Astrocyte (in vitro differentiated cells and primary cell): ENCODE measurements at regions not wholly inside any gene's neighbourhood (a gene's known extent, or its start where the extent isn't known, plus 50 kb on each side); places are given as distances from the start of the nearest gene placed in this dataset.

Source experiments
- DNase-seq: peaks from one replicate; pipeline ENCODE4 v3.0.0-alpha.2; 2010; ENCODE audit warnings: low read depth
- FAIRE-seq: peaks from 2 replicates; lab custom pipeline; 2011; peaks lifted over from hg19 to GRCh38; lab: Jason Lieb, UNC
- H2AFZ ChIP-seq: 2 replicates; pipeline ENCODE4 v1.6.0; 2012; ENCODE audit warnings: low read depth, low read length, inconsistent platforms
- H3K27ac ChIP-seq: 2 replicates; pipeline ENCODE4 v1.5.1; 2011; ENCODE audit warnings: low read depth, low read length, inconsistent platforms
- H3K27me3 ChIP-seq: 2 replicates; pipeline ENCODE4 v1.6.0; 2011; ENCODE audit warnings: low read length, inconsistent platforms; ENCODE audit not compliant: insufficient read depth
- H3K36me3 ChIP-seq: 2 replicates; pipeline ENCODE4 v1.5.1; 2011; ENCODE audit warnings: low read length, inconsistent platforms; ENCODE audit not compliant: insufficient read depth
- H3K4me1 ChIP-seq: 2 replicates; pipeline ENCODE4 v1.5.1; 2011; ENCODE audit warnings: low read length, inconsistent platforms; ENCODE audit not compliant: insufficient read depth
- H3K4me2 ChIP-seq: 2 replicates; pipeline ENCODE4 v1.6.0; 2012; ENCODE audit warnings: low read length, inconsistent platforms
- H3K4me3 ChIP-seq: 2 replicates; pipeline ENCODE4 v1.5.1; 2011; ENCODE audit warnings: low read depth, mild to moderate bottlenecking, low read length, inconsistent platforms; ENCODE audit not compliant: insufficient read depth
- H3K79me2 ChIP-seq: 2 replicates; pipeline ENCODE4 v1.6.0; 2012; ENCODE audit warnings: mild to moderate bottlenecking, low read length, inconsistent platforms; ENCODE audit not compliant: insufficient read depth
- H3K9ac ChIP-seq: 2 replicates; pipeline ENCODE4 v1.6.0; 2012; ENCODE audit warnings: mild to moderate bottlenecking, low read length, inconsistent platforms
- H3K9me3 ChIP-seq: 2 replicates; pipeline ENCODE4 v1.5.1; 2012; ENCODE audit warnings: low read depth, mild to moderate bottlenecking, low read length, inconsistent platforms; ENCODE audit not compliant: insufficient read depth
- H4K20me1 ChIP-seq: 2 replicates; pipeline ENCODE4 v1.6.0; 2012; ENCODE audit warnings: low read length, inconsistent platforms; ENCODE audit not compliant: insufficient read depth
- H3K27ac Mint-ChIP-seq: one replicate; pipeline ENCODE4 v1.8.0; 2021; ENCODE audit warnings: mild to moderate bottlenecking, mixed read lengths; ENCODE audit not compliant: unreplicated experiment
- H3K27me3 Mint-ChIP-seq: one replicate; pipeline ENCODE4 v1.8.0; 2021; ENCODE audit warnings: low read depth, mixed read lengths; ENCODE audit not compliant: unreplicated experiment
- H3K36me3 Mint-ChIP-seq: one replicate; pipeline ENCODE4 v1.8.0; 2021; ENCODE audit warnings: low read depth, mixed read lengths; ENCODE audit not compliant: unreplicated experiment
- H3K4me1 Mint-ChIP-seq: one replicate; pipeline ENCODE4 v1.8.0; 2021; ENCODE audit warnings: low read depth, mixed read lengths; ENCODE audit not compliant: unreplicated experiment
- H3K4me3 Mint-ChIP-seq: one replicate; pipeline ENCODE4 v1.8.0; 2021; ENCODE audit warnings: mild to moderate bottlenecking, moderate library complexity, mixed read lengths; ENCODE audit not compliant: unreplicated experiment
- H3K9me3 Mint-ChIP-seq: one replicate; pipeline ENCODE4 v1.8.0; 2021; ENCODE audit warnings: mild to moderate bottlenecking, mixed read lengths; ENCODE audit not compliant: unreplicated experiment
- EZH2 ChIP-seq: IDR thresholded peaks from 2 replicates; pipeline ENCODE4 v1.6.1; 2012; ENCODE audit warnings: mild to moderate bottlenecking, low read length, inconsistent platforms; ENCODE audit not compliant: insufficient read depth
- TF ChIP-seq, protein P1 (sequence below): IDR thresholded peaks from 2 replicates; pipeline ENCODE4 v1.5.1; 2011; ENCODE audit warnings: low read depth, mild to moderate bottlenecking, inconsistent platforms, low read length, moderate library complexity; ENCODE audit not compliant: insufficient read depth

DNA sequence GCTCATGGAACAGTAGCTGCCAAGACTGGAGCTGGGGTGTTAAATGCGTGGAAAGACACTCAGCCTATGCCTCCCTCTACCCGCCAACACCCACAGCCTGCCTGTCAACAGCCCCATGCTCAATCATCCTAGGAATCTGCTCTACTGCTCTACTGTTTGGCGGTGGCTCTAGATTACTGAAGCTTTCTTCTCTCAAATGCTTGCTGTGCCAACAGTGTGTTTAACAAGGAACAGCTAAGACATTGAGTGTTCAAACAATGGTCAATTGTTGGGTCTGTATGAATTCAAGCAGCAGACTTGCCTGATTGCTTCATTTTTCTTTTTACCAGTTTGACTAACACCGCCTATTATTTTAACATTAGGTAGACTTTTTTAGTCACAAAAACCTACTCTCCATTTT is 258.6 kb downstream of the SOD2 start:
- FAIRE-seq (no peak), DNase-seq (no peak)
- H3K4me3 ChIP-seq: no peak overlapping the region
- Mint-ChIP-seq H3K9me3 (peaks cover 7% of the 10 kb centered on the region), H3K27me3 (peaks cover 24% of the 10 kb centered on the region), H3K27ac (no peak overlapping the region), H3K36me3 (no peaks in the 10 kb centered on the region), H3K4me1 (peaks cover 2% of the 10 kb centered on the region), H3K4me3 (no peak overlapping the region)
- H3K36me3 ChIP-seq: no peaks in the 10 kb centered on the region
- H3K9me3 ChIP-seq: peaks cover 4% of the 10 kb centered on the region
- H4K20me1 ChIP-seq: no peaks in the 10 kb centered on the region
- H2AFZ ChIP-seq: no peak overlapping the region
- no peak overlapping the region for H3K27ac ChIP-seq
- no peaks in the 10 kb centered on the region for H3K4me1 ChIP-seq
- no peak for TF ChIP-seq EZH2
- TF ChIP-seq, protein P1, sequence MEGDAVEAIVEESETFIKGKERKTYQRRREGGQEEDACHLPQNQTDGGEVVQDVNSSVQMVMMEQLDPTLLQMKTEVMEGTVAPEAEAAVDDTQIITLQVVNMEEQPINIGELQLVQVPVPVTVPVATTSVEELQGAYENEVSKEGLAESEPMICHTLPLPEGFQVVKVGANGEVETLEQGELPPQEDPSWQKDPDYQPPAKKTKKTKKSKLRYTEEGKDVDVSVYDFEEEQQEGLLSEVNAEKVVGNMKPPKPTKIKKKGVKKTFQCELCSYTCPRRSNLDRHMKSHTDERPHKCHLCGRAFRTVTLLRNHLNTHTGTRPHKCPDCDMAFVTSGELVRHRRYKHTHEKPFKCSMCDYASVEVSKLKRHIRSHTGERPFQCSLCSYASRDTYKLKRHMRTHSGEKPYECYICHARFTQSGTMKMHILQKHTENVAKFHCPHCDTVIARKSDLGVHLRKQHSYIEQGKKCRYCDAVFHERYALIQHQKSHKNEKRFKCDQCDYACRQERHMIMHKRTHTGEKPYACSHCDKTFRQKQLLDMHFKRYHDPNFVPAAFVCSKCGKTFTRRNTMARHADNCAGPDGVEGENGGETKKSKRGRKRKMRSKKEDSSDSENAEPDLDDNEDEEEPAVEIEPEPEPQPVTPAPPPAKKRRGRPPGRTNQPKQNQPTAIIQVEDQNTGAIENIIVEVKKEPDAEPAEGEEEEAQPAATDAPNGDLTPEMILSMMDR: no peak
- H3K4me2 ChIP-seq: no peak overlapping the region
- H3K79me2 ChIP-seq: no peaks in the 10 kb centered on the region
- no peak overlapping the region for H3K9ac ChIP-seq
- no peaks in the 10 kb centered on the region for H3K27me3 ChIP-seq

DNA sequence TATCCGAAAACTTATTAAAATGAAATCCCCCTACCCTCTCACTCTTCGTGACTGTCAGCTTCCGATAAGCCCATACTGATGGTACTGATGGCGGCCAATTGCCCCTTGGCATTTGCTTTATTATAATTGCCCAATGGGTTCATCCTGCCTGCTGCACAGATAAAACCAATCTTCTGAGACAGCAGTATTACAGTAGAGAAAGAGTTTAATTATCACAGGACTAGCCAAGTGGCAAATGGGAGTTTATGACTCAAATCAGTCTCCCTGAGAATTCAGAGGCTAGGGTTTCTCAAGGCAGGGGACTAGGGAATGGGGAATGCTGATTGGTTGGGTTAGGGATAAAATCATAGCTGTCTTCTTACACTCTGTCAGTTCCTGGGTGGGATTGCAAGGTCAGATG is 259.5 kb downstream of the SOD2 start:
- Histone ChIP-seq H3K36me3 (no peaks in the 10 kb centered on the region), H3K9me3 (peaks cover 4% of the 10 kb centered on the region), H2AFZ (no peak overlapping the region), H3K4me2 (no peak overlapping the region), H3K79me2 (no peaks in the 10 kb centered on the region), H3K4me1 (no peaks in the 10 kb centered on the region), H3K27me3 (no peaks in the 10 kb centered on the region), H3K27ac (no peak overlapping the region), H3K9ac (no peak overlapping the region), H4K20me1 (no peaks in the 10 kb centered on the region), H3K4me3 (no peak overlapping the region)
- no peak for DNase-seq
- Mint-ChIP-seq H3K4me3 (no peak overlapping the region), H3K27me3 (peaks cover 22% of the 10 kb centered on the region), H3K9me3 (peaks cover 7% of the 10 kb centered on the region), H3K27ac (no peak overlapping the region), H3K4me1 (peaks cover 2% of the 10 kb centered on the region), H3K36me3 (no peaks in the 10 kb centered on the region)
- no peak for FAIRE-seq
- no peak for TF ChIP-seq EZH2
- TF ChIP-seq, protein P1: no peak

DNA sequence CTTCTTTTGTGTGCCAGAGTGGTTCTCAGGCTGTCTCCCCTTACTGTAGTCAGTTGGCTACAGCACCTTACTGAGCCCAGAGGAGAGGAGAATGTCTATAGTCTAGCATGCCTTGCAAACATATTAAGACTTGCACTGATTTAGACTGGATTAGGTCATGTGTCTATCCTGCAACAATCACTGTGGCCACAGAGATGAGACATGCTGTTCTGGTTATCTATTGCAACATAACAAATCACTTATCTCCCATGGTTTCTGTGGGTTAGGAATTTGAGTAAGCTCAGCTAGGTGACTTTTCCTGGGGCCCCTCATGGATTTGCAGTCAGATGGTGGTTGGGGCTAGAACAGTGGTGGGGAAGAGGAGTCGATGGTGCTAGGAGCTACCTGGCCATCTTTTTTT is 261.3 kb downstream of the SOD2 start:
- H3K9me3 ChIP-seq: peaks cover 4% of the 10 kb centered on the region

More for the DNA sequence above, 261.3 kb downstream of the SOD2 start:
- DNase-seq: no peak
- H3K9ac ChIP-seq: no peak overlapping the region
- H3K36me3 ChIP-seq: no peaks in the 10 kb centered on the region
- Mint-ChIP-seq H3K4me1 (no peaks in the 10 kb centered on the region), H3K36me3 (no peaks in the 10 kb centered on the region), H3K4me3 (no peak overlapping the region), H3K27ac (no peak overlapping the region), H3K27me3 (peaks cover 15% of the 10 kb centered on the region), H3K9me3 (peaks cover 7% of the 10 kb centered on the region)
- H3K27ac ChIP-seq: no peak overlapping the region
- TF ChIP-seq EZH2: no peak
- TF ChIP-seq, protein P1: no peak
- no peak overlapping the region for H2AFZ ChIP-seq
- no peak for FAIRE-seq
- no peaks in the 10 kb centered on the region for H3K4me1 ChIP-seq
- H4K20me1 ChIP-seq: no peaks in the 10 kb centered on the region
- no peak overlapping the region for H3K4me3 ChIP-seq
- H3K27me3 ChIP-seq: no peaks in the 10 kb centered on the region
- no peaks in the 10 kb centered on the region for H3K79me2 ChIP-seq
- H3K4me2 ChIP-seq: no peak overlapping the region
